HuH-7.5 (cell line): ENCODE measurements at regions not wholly inside any gene's neighbourhood (a gene's known extent, or its start where the extent isn't known, plus 50 kb on each side); places are given as distances from the start of the nearest gene placed in this dataset.

Source experiments
- DNase-seq: peaks from one replicate; pipeline ENCODE4 v3.0.0; 2011; ENCODE audit warnings: low spot score

DNA sequence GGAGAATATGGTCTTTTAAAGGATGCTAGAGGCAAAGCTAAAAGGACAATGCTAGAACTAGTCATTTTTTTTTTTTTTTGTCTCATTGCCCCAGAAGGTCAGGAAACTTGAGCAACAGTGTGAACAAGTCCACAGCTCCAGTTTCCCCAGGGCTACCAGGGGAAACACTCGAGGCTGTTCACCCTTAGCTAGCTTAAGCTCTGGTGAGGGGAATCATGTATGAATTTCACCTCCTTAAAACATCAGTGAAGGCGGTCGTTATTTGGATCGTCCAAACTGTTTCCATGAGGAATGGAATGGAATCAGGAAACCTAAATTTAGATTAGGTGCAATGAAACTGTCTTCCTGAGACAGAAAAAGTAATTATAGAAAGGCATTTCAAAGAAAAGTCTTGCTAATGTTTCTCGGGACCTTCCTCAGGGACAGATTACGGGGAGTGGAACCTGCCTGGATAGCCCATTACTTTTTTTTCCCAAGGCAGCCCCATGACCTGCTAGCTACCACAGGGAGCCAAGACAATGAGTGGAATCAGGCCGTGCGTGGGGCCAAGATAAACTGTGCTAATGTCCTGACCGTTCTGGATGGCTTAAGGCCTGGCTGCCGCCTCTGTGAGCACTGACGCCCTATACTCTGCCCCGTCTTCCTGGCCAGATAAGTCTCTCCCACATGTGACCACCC is 164.8 kb upstream of the SGK1 start:
- DNase-seq = no peak

DNA sequence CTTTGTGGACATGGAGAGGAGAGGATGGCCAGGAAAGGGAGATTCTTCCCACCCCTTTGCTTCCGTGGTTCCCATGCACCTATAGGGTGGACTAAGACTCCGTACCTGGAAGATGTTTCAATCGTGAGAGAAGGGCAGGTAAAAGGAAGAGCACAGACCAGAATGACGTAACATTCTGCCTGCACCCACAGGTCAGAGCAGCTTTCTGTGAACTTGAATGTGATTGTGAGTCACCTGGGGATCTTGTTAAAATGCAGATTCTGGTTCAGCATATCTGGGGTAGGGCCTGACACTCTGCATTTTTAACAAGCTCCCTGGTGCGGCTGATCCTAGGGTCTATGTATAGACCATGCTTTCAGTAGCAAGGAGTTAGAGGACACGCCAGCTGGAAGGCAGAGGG is 164.1 kb upstream of the SGK1 start:
- no peak for DNase-seq

DNA sequence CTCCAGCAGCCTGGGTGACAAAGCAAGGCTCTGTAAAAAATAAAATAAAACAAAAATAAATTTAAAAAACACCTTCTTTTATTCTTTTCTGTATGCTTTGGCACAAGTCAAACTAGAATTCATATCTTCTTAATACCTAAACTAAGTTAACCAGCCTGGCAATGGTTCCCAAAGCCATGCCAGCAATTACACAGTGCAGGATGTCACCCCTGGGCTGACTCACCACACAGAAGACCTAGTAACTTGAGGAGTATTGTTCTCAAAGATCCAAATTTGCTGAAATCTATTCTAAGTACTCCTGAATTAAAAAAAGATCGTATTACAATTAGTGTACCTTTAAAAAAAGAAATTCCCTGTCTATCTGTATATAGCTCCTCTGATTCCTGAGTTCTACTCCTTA is 162.7 kb upstream of the SGK1 start:
- DNase-seq = no peak

DNA sequence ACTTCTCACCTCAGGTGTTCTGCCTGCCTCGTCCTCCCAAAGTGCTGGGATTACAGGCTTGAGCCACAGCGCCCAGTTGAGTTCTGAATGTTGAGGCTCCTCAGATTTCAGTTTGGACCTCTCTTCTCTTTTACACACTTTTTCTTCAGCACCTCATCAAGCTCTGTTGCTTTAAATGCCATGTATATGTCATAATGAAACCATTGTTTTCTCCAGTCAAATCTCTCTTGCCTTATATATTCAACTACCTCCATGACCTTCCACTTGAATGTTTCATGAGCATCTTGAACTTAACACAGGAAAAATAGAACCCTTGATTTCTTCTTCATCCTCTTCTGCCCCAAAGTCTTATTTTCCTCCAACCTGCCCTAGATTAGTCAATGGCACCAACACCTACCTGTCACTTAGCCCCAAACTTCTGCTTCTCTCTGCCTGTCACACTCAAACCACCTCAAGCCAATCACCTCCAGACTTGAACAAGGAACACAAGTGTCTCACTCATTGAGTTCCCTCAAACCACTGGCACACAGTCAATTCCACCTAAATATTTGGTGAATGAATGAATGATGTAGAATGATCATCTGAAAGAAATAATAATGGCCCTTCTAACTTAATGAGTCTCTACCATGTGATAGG is 161.0 kb upstream of the SGK1 start:
- DNase-seq = no peak

DNA sequence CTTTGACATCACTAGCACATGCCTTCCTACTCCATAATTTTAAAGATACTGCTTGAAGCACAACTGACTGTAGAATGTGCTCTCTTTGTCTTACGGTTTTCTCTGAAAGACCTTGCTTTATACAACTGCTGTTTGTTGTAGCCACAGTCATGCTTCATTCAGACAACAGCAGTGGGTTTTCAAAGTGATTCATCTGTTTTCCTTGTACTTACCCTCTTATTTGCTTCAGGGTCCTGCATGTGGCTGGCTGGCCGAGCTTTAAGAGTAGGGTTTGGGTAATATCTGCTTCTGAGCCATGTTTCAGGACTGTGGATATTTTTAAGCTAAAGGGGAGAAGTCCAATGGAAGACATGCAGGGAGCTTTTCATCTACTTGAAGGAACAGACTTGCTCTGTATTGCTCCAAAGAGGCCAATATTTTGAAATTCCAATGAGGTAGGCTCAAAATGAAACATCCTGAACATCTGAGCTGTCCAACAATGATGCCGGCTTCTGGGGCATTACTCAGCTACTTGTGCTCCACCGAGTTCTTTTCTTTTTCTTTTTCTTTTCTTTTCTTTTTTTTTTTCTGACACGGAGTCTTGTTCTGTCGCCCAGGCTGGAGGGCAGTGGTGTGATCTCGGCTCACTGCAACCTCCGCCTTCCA is 160.2 kb upstream of the SGK1 start:
- no peak for DNase-seq

DNA sequence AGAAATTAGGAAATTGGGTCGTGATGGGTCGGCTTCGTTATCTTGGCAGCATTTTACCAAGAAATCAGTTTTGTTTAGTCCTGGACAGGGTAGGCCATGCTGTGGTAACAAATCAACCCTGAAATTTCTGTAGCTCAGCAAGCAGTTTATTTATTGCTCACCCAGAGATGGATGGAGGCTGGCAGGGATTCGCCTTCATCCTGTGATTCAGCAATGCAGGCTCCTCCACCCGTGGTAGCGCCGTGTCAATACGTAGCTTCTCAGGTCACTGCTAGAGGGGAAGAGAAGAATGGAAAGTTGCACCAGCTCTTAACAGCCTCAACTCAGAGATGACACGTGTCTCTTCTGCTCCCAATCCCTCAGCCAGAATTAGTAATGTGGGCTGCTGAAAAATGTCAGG is 157.0 kb upstream of the SGK1 start:
- DNase-seq = no peak

DNA sequence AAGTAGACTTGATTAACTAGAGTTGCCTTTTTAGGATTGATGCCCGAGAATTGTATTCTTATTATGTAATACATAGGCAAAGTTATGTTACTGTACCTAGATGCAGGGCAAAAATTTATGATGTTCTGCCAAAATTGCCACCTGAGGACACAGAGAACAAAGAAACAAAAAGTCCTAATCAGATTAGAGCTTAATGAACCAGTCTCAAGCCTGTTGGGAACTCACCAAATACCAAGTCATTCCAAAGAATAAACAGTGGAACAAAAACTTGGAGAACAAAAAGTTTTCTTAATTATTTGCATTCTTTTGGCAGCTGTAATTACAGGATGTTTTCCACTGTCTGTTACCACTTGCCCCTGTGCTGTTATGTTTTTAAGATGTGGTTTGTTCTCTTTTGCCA is 154.7 kb upstream of the SGK1 start:
- DNase-seq = no peak

DNA sequence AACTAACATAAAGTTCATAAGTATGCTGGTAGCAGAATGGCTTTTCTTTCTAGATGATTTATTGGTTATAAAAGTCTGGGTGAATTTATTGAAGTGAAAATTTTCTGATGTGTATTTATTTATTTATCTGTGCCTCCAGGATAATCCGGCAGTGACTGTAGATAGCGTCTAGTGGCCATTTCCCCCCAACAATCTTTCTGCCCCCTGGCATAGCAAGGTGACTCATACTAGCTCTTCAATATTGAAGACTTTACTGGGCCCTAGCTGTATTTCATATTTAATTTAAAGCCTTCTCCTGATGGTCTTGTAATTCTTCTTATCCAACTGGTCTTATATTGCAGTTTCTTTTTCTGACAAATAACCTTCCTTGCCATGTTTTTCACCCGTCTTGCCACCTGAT is 154.1 kb upstream of the SGK1 start:
- no peak for DNase-seq

DNA sequence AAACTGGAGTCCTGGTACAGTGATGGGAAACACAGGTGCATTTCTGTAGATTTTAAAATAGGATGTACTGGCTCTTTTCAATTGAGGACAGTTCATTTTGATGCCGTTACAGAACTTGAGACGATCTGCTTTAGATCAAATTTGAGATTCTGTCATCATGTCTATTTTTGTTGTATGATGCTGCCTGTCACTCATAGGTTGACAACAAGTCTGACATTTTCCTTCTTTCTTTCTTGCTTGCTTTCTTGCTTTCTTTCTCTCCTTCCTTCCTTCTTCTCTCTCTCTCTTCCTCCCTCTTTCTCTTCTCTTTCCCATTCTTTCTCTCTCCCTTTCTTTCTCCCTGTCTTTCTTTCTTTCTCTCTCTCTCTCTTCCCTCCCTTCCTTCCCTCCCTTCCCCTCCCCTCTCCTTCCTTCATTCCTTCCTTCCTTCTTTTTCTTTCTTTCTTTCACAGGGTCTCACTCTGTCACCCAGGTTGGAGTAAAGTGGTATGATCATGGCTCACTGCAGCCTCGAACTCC is 152.6 kb upstream of the SGK1 start:
- DNase-seq = no peak

DNA sequence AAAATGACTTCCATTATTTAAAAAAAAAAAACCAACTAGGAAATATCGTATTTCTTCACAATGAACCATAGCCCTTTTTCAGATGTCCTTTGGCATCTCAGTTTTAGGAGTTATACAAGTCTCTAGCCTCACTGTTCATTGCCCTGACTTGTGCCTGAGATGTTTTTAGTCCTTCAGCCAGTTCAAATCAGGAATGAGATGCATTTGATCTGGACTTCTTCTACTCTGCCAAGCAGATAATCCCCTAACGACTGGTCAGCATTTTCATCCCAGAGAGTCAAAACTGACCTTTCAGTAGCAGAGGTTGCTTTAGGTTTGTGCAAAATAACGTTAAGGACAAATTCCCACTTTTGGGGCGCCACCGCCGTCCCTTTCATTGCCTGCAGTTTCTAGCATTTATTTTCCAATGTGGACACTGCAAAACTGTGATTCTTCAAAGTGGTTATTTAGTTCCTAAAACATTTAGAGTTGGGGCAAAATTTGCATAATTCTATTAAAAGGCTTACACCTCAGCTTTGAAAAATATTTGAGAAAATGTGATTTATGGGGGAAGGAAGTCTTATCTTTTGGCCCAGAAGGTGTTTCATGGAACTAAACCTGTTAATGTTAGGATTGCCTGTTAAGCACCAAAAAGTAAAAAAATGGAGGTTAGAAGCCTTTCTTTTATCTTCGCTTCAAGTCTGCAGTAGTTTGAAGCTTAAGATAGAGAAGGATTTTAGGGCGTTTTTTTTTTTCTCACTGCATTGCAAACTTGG is 152.0 kb upstream of the SGK1 start:
- no peak for DNase-seq

DNA sequence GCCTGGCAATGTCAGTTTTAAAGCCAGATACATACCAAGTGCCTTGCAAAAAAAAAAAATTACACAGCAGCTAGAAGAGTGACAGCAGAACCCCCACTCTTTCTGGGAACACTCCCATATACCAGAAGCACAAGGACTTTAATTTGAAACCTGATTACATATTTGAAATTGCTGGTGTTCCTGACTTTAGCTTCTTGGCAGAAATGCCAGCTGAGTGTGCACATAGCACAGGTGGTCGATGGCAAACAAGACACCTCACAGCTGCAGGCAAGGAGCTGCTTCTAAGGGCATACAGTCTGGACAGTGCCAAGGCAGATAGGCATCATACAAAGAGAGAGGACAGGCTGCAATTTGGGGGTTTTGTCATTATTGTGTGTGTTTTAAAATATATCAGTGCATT is 150.7 kb upstream of the SGK1 start:
- DNase-seq = no peak

DNA sequence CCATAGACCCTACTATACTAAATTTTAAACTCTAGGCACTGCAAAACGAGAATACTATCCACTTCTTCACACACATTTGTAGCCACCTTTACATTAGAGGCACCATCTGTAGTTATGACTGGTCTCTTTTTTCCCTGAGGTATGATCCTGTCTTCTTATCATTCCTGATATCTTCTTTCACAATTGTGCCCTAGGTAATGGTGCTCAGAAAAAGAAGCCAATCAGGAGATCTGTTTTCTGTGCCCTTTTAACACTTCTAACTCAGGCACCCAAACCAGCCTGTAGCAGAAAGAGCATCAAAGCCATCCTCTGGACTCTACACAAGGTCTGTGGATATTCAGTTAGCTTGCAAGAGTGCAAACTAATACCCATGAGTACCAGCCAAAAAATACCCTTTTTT is 149.7 kb upstream of the SGK1 start:
- DNase-seq = no peak

DNA sequence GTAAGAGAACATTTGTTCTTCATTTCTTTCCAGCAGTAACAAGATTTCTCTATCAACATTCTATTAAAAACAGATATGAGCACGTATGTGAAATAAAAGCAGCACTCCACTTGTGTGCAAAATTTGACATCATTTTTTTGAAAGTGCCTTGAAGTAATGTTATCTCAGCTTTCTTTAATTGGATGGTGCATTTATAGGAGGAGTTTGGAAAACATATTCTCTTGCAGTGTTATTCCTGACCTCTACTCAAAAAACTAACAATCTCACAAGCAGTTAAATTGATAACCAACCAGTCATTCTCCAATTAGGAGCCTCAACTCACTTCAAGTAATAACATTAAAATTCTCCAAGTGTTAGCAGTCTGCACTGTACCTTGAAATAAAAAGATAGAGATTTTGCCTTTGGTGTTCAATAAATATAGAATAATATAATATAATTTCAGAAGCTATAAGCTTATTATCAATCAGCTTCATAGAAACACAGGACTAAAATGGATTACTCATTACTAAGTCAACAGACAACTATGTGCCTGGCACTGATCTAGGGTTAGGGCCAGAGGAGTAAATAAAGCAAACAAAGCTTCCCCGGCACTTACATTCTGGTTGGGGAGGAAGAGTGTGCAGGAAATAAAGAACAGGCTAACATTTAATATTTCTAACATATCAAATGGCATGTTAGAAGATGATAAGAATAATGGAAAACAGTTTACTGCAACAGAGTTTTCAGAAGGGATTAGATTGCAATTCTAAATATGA is 149.0 kb upstream of the SGK1 start:
- DNase-seq = peak; percentile 25

DNA sequence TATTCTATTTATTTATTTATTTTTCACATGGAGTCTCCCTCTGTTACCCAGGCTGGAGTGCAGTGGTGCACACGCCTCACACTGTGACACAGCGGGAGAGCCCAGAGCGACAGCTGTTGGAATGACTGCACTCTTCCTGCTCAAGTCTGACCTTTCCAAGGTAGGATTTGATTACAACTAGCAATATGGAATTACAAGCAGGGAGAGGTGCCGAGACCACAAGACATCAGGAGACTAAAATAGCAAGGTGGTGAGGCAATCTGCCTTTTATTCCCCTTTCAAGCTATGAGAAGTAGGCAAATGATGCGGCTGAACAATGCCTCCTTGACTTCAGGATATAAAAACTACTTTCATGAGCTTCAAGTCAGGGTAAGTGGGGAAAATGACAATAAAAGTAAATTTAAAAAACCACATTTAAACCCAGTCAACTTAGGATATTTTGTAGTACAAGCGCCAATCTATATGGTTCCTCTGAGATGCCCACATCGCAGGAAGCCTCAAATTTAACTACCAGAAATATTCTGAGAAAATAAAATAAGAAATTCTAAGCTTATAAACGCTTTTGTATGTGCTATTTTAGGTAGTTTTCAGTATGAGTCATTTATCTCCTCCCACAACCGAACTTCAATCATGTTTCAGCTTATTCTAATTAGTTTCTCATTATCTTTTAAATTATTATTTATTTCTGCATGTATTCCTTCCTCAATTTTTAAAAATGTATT is 146.9 kb upstream of the SGK1 start:
- DNase-seq = no peak

DNA sequence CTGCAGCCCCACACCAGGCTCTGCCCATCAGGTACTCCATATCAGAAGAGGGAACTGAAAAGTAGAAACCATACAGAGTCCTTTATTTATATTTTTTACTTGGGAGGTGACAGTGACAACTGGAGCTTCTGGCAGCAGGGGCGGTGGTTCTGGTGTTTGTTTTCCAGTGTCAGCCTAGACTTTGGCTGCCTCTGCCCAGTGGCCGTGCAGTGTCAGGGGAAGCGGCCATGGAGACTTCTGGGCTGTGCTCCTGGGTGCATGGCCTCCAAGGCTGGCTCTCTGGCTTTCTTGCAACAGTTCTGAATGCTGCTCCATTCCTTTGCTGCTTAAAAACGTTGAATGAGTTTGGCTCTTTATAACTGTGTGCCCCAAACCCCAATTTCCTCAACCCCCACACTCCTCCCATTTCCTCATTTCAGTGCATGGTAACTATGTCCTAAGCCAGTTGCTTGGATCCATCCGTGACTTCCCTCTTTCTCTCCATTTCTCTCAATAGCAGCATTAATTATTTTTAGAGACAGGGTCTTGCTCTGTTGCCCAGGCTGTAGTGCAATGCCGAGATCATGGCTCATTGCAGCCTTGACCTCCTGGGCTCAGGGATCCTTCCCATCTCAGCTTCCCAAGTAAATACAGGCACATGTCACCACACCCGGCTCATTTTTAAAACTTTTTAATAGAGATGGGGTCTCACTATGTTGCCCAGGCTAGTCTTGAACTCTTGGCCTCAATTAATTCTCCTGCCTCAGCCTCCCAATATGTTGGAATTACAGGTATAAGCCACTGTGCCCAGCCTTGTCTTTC is 141.1 kb upstream of the SGK1 start:
- no peak for DNase-seq

DNA sequence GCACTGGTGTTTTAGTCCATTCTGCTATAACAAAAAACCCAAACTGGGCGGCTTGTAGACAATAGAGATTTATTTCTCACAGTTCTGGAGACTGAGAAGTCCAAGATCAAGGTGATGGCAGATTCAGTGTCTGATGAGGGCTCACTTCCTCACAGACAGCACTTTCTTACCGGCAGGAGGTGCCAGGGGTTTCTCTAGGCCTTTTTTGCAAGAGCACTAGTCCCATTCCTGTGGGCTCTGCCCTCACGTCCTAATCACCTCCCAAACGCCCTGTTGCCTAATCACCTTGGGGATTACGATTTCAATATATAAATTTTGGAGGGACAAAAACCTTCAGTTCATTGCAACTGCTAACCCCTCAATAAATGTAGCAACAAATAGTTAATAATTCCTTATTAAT is 140.0 kb upstream of the SGK1 start:
- no peak for DNase-seq

DNA sequence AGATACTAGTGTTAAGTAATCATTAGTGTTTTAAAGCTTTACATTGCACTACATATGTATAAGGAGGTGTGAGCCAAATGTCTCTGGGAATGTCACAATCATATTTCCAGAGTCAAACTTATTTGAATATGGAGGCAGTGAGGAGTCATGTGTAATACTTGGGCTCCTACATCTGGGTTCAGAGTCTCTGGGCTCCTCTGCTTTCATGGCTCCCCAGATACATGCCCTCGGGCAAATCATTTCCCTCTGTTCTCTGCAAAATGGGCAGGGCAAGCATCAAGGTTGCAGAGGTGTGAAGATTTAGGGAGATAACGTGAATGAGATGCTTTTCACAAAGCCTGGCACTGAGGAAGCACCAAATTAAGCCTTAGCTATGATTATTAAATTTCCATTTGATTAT is 138.3 kb upstream of the SGK1 start:
- DNase-seq = no peak

DNA sequence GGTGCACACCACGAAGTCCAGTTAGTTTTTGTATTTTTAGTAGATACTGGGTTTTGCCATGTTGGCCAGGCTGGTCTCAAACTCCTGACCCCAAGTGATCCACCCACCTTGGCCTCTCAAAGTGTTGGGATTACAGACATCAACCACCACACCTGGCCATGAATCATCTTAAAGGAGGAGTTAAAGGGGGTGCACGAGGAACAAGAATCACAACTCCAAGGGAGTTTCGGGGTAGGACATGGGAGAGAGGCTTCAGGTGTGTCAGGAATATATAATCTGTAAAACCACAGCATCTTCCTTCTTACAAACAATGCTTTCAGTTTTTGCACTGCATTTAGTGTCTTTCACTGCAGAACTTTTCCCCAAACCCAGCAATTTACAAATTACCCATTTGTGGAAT is 137.4 kb upstream of the SGK1 start:
- no peak for DNase-seq

DNA sequence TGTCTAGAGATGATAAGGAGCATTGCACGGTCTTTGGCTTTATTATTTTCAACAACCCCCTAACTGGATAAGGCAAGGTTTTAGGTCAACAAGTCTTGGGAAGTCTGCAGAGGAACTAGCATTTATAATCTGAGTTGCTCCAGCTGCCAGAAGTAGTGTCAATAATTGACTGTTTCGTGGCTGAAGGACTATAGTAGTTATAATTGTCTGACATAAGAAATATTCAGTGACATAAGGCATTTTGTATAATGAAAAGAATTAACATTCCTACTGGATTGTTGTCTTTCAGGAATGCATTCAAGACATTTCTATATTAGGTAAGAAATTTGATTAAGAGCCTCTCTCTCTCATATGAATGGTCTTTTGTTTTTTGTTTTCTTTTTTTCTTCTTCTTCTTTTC is 136.9 kb upstream of the SGK1 start:
- no peak for DNase-seq

DNA sequence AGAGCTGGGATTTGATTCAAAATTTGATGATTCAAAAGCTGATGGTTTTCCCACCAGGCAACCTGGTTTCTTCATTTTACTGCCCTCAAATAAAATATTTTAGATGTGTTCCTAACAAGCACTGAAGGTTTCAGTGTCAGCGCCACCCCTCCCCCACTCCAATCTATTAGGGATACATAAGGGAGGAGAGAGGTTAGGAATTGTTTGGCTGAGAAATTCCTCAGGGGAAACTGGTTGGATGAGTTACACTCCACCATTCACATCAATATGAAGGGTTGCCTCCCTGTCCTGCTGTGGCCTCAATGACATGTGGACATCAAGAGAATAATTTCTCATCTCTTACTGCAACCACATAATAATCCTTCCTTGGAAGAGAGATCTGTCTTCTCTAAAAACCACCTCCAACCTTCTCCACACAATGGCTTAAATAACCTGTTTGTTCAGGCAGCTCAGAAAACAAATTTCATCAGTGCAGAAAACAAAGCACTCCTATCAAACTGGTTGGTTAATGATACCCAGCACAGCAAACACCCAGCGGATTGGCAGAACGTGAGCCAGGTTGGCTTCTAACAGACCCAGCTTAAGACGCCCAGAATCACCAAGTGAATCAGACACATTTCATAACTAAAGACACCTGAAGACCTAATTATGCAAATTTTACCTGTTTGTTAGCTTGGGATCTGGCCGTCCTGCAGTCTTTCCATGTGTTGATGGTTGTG is 136.0 kb upstream of the SGK1 start:
- no peak for DNase-seq
